MM.1S (cell line): ENCODE measurements at regions not wholly inside any gene's neighbourhood (a gene's known extent, or its start where the extent isn't known, plus 50 kb on each side); places are given as distances from the start of the nearest gene placed in this dataset.

Experiments
- CTCF ChIP-seq: fragments of 300-600 bp; sonication (generic); IDR thresholded peaks from 2 replicates; pipeline ENCODE4 v1.5.1; 2016; ENCODE audit warnings: antibody characterized with exemption, low read length, mixed read lengths
- EZH2 ChIP-seq: fragments of 300-600 bp; sonication (generic); optimal IDR thresholded peaks from 2 replicates; pipeline ENCODE3; 2017; ENCODE audit warnings: low read depth, mild to moderate bottlenecking, antibody characterized with exemption, low read length, mixed read lengths

- TF ChIP-seq CTCF (no peak), EZH2 (no peak)
Observed at GRCh38 chrX:95622200-95622599, 1062.4 kb upstream of the DIAPH2 start.
